Neuron (in vitro differentiated cells): ENCODE measurements at regions not wholly inside any gene's neighbourhood (a gene's known extent, or its start where the extent isn't known, plus 50 kb on each side); places are given as distances from the start of the nearest gene placed in this dataset.

ENCODE experiments used
- H2AFZ ChIP-seq: one replicate; pipeline ENCODE4 v1.6.1; 2013; ENCODE audit warnings: low read depth, mild to moderate bottlenecking, inconsistent platforms, low read length, moderate library complexity
- H3K27me3 ChIP-seq: one replicate; pipeline ENCODE4 v1.6.1; 2013; ENCODE audit warnings: low read length; ENCODE audit not compliant: insufficient read depth
- H3K36me3 ChIP-seq: one replicate; pipeline ENCODE4 v1.6.1; 2013; ENCODE audit warnings: low read length; ENCODE audit not compliant: insufficient read depth
- H3K4me1 ChIP-seq: one replicate; pipeline ENCODE4 v1.6.1; 2013; ENCODE audit warnings: low read length; ENCODE audit not compliant: insufficient read depth
- H3K4me3 ChIP-seq: 2 replicates; pipeline ENCODE4 v1.5.1; 2013; ENCODE audit warnings: mild to moderate bottlenecking, low read length, moderate library complexity
- H3K9me3 ChIP-seq: one replicate; pipeline ENCODE4 v1.6.1; 2013; ENCODE audit warnings: low read length

DNA sequence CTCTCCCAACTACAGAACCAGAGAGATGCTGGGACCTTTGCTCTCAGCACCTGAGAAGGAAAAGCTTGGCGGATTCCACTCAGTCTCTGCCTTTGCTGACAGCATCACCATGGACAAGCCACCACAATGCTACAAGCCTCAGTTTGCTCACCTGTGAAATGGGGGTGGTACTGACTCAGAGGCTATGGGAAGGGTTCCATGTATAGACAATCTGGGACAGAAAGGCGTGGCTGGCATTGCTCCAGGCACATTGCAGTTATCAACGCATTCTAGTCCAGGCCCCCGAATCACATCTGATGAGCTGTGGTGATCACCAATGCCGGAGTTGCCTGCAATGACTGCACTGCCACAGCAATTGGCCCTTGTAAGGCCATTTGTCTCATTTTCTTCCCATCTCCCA, 72.6 kb downstream of the ISX start:
- Histone ChIP-seq H3K27me3 (peaks cover 7% of the 10 kb centered on the region), H3K9me3 (no peaks in the 10 kb centered on the region), H3K4me1 (no peaks in the 10 kb centered on the region), H3K36me3 (no peaks in the 10 kb centered on the region), H3K4me3 (no peak overlapping the region), H2AFZ (no peak overlapping the region)

GRCh38 chr22:35140879-35141745, 75.2 kb downstream of the ISX start:
- H3K9me3 ChIP-seq: no peaks in the 10 kb centered on the region
- no peak overlapping the region for H3K4me3 ChIP-seq
- no peak overlapping the region for H2AFZ ChIP-seq
- no peaks in the 10 kb centered on the region for H3K27me3 ChIP-seq
- H3K4me1 ChIP-seq: no peaks in the 10 kb centered on the region
- H3K36me3 ChIP-seq: no peaks in the 10 kb centered on the region

DNA sequence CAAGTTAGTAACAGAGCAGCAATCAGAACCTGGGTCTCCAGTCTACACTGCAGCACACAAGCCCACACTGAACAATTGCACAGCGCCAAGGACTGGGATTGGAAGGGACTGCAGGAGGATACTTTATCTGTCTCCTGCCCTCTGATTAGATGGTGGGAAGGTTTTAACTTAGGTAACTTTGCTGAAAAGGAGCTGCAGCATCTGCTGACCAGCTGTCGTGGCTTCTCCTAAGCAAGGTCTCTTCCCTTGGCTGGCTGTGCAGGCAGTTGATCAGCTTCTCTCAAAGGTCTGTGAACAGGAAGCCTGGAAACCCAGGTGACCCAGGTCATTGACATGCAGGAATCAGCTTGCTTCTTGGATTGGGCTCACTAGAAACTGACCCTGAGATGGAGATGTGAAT, 82.4 kb downstream of the ISX start:
- H3K9me3 ChIP-seq: no peaks in the 10 kb centered on the region
- H2AFZ ChIP-seq: no peak overlapping the region
- no peak overlapping the region for H3K4me3 ChIP-seq
- H3K4me1 ChIP-seq: no peaks in the 10 kb centered on the region
- no peaks in the 10 kb centered on the region for H3K36me3 ChIP-seq
- peaks cover 2% of the 10 kb centered on the region for H3K27me3 ChIP-seq

- Histone ChIP-seq H3K4me1 (no peaks in the 10 kb centered on the region), H3K27me3 (peaks cover 2% of the 10 kb centered on the region), H3K4me3 (no peak overlapping the region), H2AFZ (no peak overlapping the region), H3K36me3 (no peaks in the 10 kb centered on the region), H3K9me3 (no peaks in the 10 kb centered on the region)
Measured at GRCh38 chr22:35148866-35149548, 83.0 kb downstream of the ISX start.

DNA sequence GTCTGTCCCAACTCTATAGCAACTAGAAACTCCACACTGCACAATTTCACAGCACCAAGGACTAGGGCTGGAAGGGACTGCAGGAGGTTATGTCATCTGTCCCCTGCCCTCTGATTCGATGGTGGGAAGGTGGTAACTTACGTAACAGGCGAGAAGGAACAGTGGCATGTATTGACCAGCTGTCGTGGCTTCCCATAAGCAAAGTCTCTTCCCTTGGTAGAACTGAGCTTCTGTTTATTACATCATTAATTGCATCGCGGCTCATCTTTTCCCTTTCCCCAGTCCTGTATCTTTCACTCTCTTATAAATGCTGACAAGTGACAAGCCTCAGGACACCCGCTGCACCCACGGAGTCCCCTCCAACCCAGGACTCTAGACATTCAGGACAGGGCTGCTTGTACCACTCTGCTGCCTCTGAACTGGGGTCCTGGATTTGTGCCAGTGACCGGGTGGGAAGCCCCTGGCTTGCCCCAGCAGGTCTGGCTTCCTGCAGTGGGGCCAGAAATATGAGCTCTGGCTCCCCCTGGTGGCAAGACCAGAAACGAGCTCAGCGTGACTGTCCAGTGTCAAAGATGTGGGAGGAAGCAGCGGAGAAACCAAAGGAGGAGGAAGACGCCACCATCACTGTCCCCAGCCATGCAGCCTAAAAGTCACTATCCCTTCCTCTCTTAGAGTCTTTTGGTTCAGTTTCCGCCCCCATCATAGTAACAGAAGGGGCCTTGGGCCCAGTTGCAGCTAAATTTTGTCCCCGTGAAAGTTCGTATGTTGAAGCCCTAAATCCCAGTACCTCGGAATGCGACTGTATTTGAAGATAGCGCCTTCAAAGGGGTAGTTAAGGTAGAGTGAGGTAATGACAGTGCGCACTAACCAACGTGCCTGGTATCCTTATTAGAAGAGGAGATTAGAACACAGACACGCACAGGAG, 84.5 kb downstream of the ISX start:
- Histone ChIP-seq H3K27me3 (peaks cover 2% of the 10 kb centered on the region), H3K9me3 (no peaks in the 10 kb centered on the region), H3K36me3 (no peaks in the 10 kb centered on the region), H3K4me1 (no peaks in the 10 kb centered on the region), H2AFZ (no peak overlapping the region), H3K4me3 (no peak overlapping the region)

- H3K36me3 ChIP-seq: no peaks in the 10 kb centered on the region
- no peak overlapping the region for H3K4me3 ChIP-seq
- H3K27me3 ChIP-seq: peaks cover 2% of the 10 kb centered on the region
- no peak overlapping the region for H2AFZ ChIP-seq
- no peaks in the 10 kb centered on the region for H3K4me1 ChIP-seq
- no peaks in the 10 kb centered on the region for H3K9me3 ChIP-seq
Measured at GRCh38 chr22:35152316-35152715, 86.4 kb downstream of the ISX start.

- Histone ChIP-seq H3K9me3 (no peaks in the 10 kb centered on the region), H2AFZ (no peak overlapping the region), H3K4me1 (no peaks in the 10 kb centered on the region), H3K27me3 (no peaks in the 10 kb centered on the region), H3K36me3 (no peaks in the 10 kb centered on the region), H3K4me3 (no peak overlapping the region)
Measured at GRCh38 chr22:35154937-35155387, 89.0 kb downstream of the ISX start.

GRCh38 chr22:35155403-35156025, 89.6 kb downstream of the ISX start:
- Histone ChIP-seq H3K4me1 (no peaks in the 10 kb centered on the region), H3K9me3 (no peaks in the 10 kb centered on the region), H3K27me3 (no peaks in the 10 kb centered on the region), H3K4me3 (no peak overlapping the region), H2AFZ (no peak overlapping the region), H3K36me3 (no peaks in the 10 kb centered on the region)

- H3K4me1 ChIP-seq: no peaks in the 10 kb centered on the region
- H2AFZ ChIP-seq: no peak overlapping the region
- H3K9me3 ChIP-seq: no peaks in the 10 kb centered on the region
- H3K4me3 ChIP-seq: peak overlapping the region; percentile 54
- no peaks in the 10 kb centered on the region for H3K36me3 ChIP-seq
- no peaks in the 10 kb centered on the region for H3K27me3 ChIP-seq
Measured at GRCh38 chr22:35156945-35157344, 91.0 kb downstream of the ISX start.

GRCh38 chr22:35158336-35158735, 92.4 kb downstream of the ISX start:
- Histone ChIP-seq H2AFZ (no peak overlapping the region), H3K4me1 (no peaks in the 10 kb centered on the region), H3K27me3 (no peaks in the 10 kb centered on the region), H3K4me3 (no peak overlapping the region), H3K9me3 (no peaks in the 10 kb centered on the region), H3K36me3 (no peaks in the 10 kb centered on the region)

DNA sequence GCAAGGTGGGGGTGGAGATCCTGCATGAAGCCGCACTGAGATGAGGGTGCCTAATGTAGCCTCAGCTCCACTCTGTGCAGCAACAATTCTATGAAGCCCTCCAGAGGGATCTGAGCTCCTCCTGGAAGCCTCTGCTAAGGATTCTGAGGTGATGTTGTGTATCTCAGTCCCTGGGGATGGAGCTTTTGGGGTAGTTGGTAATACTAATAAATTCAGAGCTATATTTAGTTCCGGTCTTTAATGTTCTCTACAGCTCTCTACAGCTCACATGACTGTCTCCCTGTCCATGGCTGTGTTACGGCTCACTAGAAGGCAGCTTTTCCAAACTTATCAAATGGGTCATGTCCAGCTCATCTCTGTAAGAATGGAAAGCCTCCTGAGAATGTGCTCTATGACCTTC, 93.4 kb downstream of the ISX start:
- Histone ChIP-seq H3K4me1 (no peaks in the 10 kb centered on the region), H2AFZ (no peak overlapping the region), H3K9me3 (no peaks in the 10 kb centered on the region), H3K27me3 (no peaks in the 10 kb centered on the region), H3K36me3 (no peaks in the 10 kb centered on the region), H3K4me3 (no peak overlapping the region)

DNA sequence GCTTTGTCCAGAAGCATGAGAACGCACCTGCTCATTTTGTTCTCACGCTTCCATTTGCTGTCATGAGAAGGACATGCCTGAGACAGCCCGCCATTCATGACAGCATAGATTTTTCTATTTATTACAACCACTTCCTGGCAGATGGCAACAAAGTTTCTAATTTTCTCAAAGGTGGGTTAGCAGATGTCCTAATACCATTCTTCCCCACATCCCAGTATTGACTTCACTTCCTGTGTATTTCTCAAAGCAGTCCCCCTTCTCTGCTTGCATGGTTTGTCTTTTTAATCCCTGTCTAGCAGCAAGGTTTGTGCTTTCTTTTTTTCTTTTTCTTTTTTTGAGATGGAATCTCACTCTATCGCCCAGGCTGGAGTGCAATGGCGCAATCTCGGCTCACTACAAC, 94.3 kb downstream of the ISX start:
- Histone ChIP-seq H3K4me3 (no peak overlapping the region), H3K36me3 (no peaks in the 10 kb centered on the region), H3K9me3 (no peaks in the 10 kb centered on the region), H2AFZ (no peak overlapping the region), H3K27me3 (no peaks in the 10 kb centered on the region), H3K4me1 (no peaks in the 10 kb centered on the region)
